ENCODE measurements at regions not wholly inside any gene's neighbourhood (a gene's known extent, or its start where the extent isn't known, plus 50 kb on each side); places are given as distances from the start of the nearest gene placed in this dataset.

- Mint-ChIP-seq H3K4me1 (peaks cover 4% of the 10 kb centered on the region), H3K27ac (ENCODE audit: unreplicated experiment) (no peak overlapping the region), H3K9me3 (peaks cover 6% of the 10 kb centered on the region), H3K27me3 (ENCODE audit: low read depth) (peaks cover 15% of the 10 kb centered on the region), H3K36me3 (ENCODE audit: low read depth) (no peaks in the 10 kb centered on the region), H3K4me3 (no peak overlapping the region)
- no peak for DNase-seq (ENCODE audit: low read depth, low spot score)
- TF ChIP-seq CTCF (conservative IDR thresholded peaks at IDR 0.05): no peak
Observed at GRCh38 chr10:131849591-131850382, 51.0 kb upstream of the PPP2R2D start.

- TF ChIP-seq CTCF (conservative IDR thresholded peaks at IDR 0.05): no peak
- Mint-ChIP-seq H3K36me3 (ENCODE audit: low read depth) (no peaks in the 10 kb centered on the region), H3K27me3 (ENCODE audit: low read depth) (peaks cover 15% of the 10 kb centered on the region), H3K4me3 (peak overlapping the region; percentile 75), H3K4me1 (peaks cover 4% of the 10 kb centered on the region), H3K27ac (ENCODE audit: unreplicated experiment) (no peak overlapping the region), H3K9me3 (peaks cover 6% of the 10 kb centered on the region)
- DNase-seq (ENCODE audit: low read depth, low spot score): no peak
Observed at GRCh38 chr10:131850383-131850870, 50.4 kb upstream of the PPP2R2D start.

Measured in neural crest cell (in vitro differentiated cells).